Brain microvascular endothelial cell (primary cell): ENCODE measurements at regions not wholly inside any gene's neighbourhood (a gene's known extent, or its start where the extent isn't known, plus 50 kb on each side); places are given as distances from the start of the nearest gene placed in this dataset.

ENCODE experiments used
- DNase-seq: peaks from one replicate; pipeline ENCODE4 v3.0.0-alpha.2; 2020
- H3K27ac ChIP-seq: fragments of 250-450 bp; sonication (Bioruptor Pico); 2 replicates; pipeline ENCODE4 v1.5.1; 2020; ENCODE audit warnings: mild to moderate bottlenecking, moderate library complexity
- H3K27me3 ChIP-seq: fragments of 250-450 bp; sonication (Bioruptor Pico); replicated peaks from 2 replicates; pipeline ENCODE4 v1.5.1; 2020; ENCODE audit warnings: mild to moderate bottlenecking
- H3K36me3 ChIP-seq: fragments of 250-450 bp; sonication (Bioruptor Pico); replicated peaks from 2 replicates; pipeline ENCODE4 v1.5.1; 2020; ENCODE audit warnings: mild to moderate bottlenecking
- H3K4me3 ChIP-seq: 2 replicates; pipeline ENCODE4 v1.5.1; 2011; ENCODE audit warnings: low read depth, mild to moderate bottlenecking, control low read depth, low read length, moderate library complexity
- in situ Hi-C: cut with HindIII; loops from 2 replicates; pipeline ENCODE4 v1.10.0; 2017; ENCODE audit warnings: low sequenced_read_pairs, low pct_ligation_motif_present
- TF ChIP-seq, protein P1 (sequence below): IDR thresholded peaks from 2 replicates; pipeline ENCODE4 v1.5.1; 2011; ENCODE audit warnings: low read depth, mild to moderate bottlenecking, moderate library complexity, low read length, control low read depth, inconsistent platforms; ENCODE audit errors: missing control alignments

DNA sequence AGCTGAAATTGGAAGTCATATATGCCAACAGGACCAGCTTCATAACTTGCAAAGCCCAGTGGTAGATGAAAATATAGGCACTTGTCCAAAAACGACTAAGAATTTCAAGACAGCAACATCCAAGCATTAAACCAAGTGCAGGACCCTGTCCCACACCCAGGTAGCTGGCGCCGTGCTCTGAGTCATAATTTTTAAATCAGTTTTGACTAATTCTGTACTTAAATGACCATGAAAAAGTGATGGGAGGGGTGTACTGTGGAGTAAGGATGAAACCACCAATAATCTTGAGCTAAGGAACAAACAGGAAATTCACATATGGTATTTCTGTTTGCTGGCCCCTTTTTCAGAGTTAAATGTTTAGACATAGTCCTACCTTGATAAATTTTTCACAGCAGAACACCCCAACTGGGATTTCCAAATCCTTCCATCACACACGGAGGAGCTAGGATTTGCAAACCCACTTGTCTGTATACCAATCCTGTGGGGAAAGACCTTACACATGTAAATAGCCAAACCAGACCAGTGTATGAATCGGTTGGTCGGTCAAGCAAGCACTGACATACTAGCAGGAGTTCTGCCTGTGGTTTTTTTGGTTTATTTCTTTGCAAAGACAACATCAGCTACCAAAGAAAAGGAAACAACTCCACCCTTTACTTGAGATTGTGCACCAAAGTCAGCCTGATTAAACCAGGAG lies 235.7 kb upstream of the RAB4A start:
- no peak overlapping the region for H3K4me3 ChIP-seq
- TF ChIP-seq, protein P1, sequence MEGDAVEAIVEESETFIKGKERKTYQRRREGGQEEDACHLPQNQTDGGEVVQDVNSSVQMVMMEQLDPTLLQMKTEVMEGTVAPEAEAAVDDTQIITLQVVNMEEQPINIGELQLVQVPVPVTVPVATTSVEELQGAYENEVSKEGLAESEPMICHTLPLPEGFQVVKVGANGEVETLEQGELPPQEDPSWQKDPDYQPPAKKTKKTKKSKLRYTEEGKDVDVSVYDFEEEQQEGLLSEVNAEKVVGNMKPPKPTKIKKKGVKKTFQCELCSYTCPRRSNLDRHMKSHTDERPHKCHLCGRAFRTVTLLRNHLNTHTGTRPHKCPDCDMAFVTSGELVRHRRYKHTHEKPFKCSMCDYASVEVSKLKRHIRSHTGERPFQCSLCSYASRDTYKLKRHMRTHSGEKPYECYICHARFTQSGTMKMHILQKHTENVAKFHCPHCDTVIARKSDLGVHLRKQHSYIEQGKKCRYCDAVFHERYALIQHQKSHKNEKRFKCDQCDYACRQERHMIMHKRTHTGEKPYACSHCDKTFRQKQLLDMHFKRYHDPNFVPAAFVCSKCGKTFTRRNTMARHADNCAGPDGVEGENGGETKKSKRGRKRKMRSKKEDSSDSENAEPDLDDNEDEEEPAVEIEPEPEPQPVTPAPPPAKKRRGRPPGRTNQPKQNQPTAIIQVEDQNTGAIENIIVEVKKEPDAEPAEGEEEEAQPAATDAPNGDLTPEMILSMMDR: no peak
- DNase-seq: no peak
- no peak overlapping the region for H3K27ac ChIP-seq
- no peaks in the 10 kb centered on the region for H3K36me3 ChIP-seq
- in situ Hi-C loops: no loop called here
- peaks cover 1% of the 10 kb centered on the region for H3K27me3 ChIP-seq

DNA sequence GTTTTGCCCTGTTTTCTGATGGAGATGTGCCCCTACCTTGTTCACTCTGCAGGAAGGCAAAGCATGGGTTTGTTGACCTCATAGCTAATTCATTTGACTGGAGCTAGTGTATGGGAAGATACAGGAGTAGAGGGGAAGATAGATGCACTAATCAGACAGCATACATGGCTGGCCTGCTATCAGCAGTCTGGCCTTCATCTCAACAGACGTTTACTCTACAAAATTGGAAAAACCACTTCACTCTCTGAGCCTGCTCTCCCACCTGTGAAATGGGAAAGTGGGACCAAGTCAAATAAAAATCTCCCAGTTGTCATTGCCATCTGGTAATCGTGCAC lies 235.2 kb upstream of the RAB4A start:
- Histone ChIP-seq H3K36me3 (no peaks in the 10 kb centered on the region), H3K4me3 (no peak overlapping the region), H3K27me3 (peaks cover 1% of the 10 kb centered on the region), H3K27ac (no peak overlapping the region)
- in situ Hi-C loops: no loop called here
- DNase-seq: no peak
- TF ChIP-seq, protein P1: no peak

DNA sequence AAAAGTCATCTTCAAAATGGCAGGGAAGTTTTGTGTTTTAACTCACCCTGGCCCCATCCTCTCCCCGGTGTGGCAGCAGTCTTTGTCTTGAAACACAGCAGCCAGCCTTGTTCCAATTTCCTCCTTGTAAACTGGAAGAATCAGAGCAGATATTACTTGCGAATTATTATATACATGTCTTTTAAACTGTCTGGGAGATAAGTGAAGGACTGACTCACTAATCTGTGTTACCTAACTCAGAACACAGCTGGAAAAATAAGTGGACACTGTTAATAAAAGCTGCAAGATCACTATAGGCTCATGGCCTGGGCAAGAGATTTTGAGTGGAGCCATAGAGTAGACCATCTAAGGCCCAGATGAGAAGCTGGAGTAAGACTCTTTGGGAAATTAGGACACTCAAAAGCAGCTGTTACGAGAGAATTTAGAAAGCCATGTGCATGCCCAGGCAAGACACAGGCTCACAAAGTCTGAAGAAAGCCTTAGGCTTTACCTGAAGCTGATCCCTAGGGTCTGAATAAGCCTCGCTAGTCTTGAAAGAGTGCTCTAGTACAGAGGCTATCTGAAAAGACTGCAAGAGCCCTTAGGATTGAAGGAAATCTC lies 233.0 kb upstream of the RAB4A start:
- DNase-seq: no peak
- in situ Hi-C loops: no loop called here
- peaks cover 1% of the 10 kb centered on the region for H3K27me3 ChIP-seq
- no peaks in the 10 kb centered on the region for H3K36me3 ChIP-seq
- no peak overlapping the region for H3K4me3 ChIP-seq
- no peak overlapping the region for H3K27ac ChIP-seq
- TF ChIP-seq, protein P1: no peak

DNA sequence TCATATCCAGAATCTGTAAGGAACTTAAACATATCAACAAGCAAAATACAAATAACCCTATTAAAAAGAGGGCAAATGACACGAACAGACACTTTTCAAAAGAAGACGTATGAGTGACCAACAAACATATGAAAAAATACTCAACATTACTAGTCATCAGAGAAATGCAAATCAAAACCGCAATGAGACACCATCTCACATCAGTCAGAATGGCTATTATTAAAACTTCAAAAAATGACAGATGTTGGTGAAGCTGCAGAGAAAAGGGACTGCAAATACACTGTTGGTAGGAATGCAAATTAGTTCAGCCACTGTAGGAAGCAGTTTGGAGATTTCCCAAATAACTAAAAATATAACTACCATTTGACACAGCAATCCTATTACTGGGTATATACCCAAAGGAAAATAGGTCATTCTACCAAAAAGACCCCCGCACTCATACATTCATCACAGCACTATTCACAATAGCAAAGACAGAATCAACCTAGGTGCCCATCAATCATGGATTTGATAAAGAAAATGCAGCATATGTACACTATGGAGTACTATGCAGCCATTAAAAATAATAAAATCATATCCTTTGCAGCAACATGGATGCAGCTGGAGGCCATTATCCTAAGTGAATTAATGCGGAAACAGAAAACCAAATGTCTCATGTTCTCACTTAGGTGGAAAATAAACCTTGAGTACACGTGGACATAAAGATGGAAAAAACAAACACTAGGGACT lies 230.1 kb upstream of the RAB4A start:
- Histone ChIP-seq H3K4me3 (no peak overlapping the region), H3K27ac (no peak overlapping the region), H3K27me3 (no peaks in the 10 kb centered on the region), H3K36me3 (no peaks in the 10 kb centered on the region)
- TF ChIP-seq, protein P1: no peak
- no peak for DNase-seq
- in situ Hi-C loops: no loop called here

DNA sequence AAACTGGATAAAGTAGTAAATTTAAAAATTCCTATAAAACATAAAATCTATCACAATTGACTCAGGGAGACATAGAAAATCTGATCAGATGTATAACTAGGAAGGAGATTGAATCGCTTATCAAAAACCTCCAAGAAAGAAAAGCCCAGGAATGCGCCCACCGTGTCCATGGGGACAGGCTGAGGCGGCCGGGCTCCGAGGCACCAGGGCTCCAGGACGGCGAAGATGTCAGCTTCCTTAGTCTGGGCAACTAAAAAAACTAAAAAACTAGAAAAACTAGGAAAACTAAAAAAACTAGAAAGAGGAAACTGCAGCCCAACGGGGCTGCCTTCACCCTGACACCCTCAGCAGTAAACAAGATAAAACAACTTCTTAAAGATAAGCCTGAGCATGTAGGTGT lies 229.0 kb upstream of the RAB4A start:
- Histone ChIP-seq H3K27me3 (no peaks in the 10 kb centered on the region), H3K4me3 (no peak overlapping the region), H3K36me3 (no peaks in the 10 kb centered on the region), H3K27ac (no peak overlapping the region)
- DNase-seq: no peak
- in situ Hi-C loops: no loop called here
- TF ChIP-seq, protein P1: no peak
